ENCODE measurements at regions not wholly inside any gene's neighbourhood (a gene's known extent, or its start where the extent isn't known, plus 50 kb on each side); places are given as distances from the start of the nearest gene placed in this dataset.
"Not testable (repeated sequence)": the region's sequence is repeated elsewhere in the genome, so short reads cannot be mapped to it uniquely, and the experiment has no call there.

GRCh38 chr1:234823191-234824176, 213.5 kb upstream of the IRF2BP2 start:
- Mint-ChIP-seq H3K27me3 (ENCODE audit: insufficient read depth, low read depth) (peaks cover 2% of the 10 kb centered on the region), H3K9me3 (peaks cover 2% of the 10 kb centered on the region), H3K4me1 (peaks cover 8% of the 10 kb centered on the region), H3K36me3 (no peaks in the 10 kb centered on the region), H3K4me3 (no peak overlapping the region), H3K27ac (no peak overlapping the region)
- Histone ChIP-seq H3K4me3 (no peak overlapping the region), H3K4me2 (no peak overlapping the region), H3K4me1 (no peaks in the 10 kb centered on the region), H3K27me3 (no peaks in the 10 kb centered on the region), H3F3A (ENCODE audit: low read depth) (no peaks in the 10 kb centered on the region), H3K27ac (no peak overlapping the region), H3K36me3 (no peaks in the 10 kb centered on the region), H2AFZ (replicated peaks) (no peak overlapping the region), H3K9ac (no peak overlapping the region), H3K79me2 (ENCODE audit: low read depth) (no peaks in the 10 kb centered on the region), H4K20me1 (ENCODE audit: low read depth) (no peaks in the 10 kb centered on the region), H3K9me3 (ENCODE audit: low read depth) (no peaks in the 10 kb centered on the region)
- TF ChIP-seq CTCF (IDR thresholded peaks at IDR 0.05): no peak
- TF ChIP-seq EZH2phosphoT487 (IDR thresholded peaks at IDR 0.05): no peak
- no peak for TF ChIP-seq EZH2 (IDR thresholded peaks at IDR 0.05)
- DNase-seq (ENCODE audit: low spot score): no peak

- no peaks in the 10 kb centered on the region for H3K27me3 ChIP-seq
- DNase-seq (ENCODE audit: low spot score): no peak
- H4K20me1 ChIP-seq (ENCODE audit: low read depth): no peaks in the 10 kb centered on the region
- TF ChIP-seq EZH2 (IDR thresholded peaks at IDR 0.05) (no peak), CTCF (IDR thresholded peaks at IDR 0.05) (no peak), EZH2phosphoT487 (IDR thresholded peaks at IDR 0.05) (no peak)
- peaks cover 8% of the 10 kb centered on the region for H3K4me1 Mint-ChIP-seq
- no peak overlapping the region for H2AFZ ChIP-seq (replicated peaks)
- no peaks in the 10 kb centered on the region for H3F3A ChIP-seq (ENCODE audit: low read depth)
- no peaks in the 10 kb centered on the region for H3K79me2 ChIP-seq (ENCODE audit: low read depth)
- H3K36me3 ChIP-seq: no peaks in the 10 kb centered on the region
- no peak overlapping the region for H3K9ac ChIP-seq
- no peaks in the 10 kb centered on the region for H3K36me3 Mint-ChIP-seq
- no peak overlapping the region for H3K4me3 ChIP-seq
- H3K4me1 ChIP-seq: no peaks in the 10 kb centered on the region
- peaks cover 2% of the 10 kb centered on the region for H3K27me3 Mint-ChIP-seq (ENCODE audit: insufficient read depth, low read depth)
- H3K4me2 ChIP-seq: no peak overlapping the region
- H3K27ac ChIP-seq: no peak overlapping the region
- no peak overlapping the region for H3K4me3 Mint-ChIP-seq
- H3K27ac Mint-ChIP-seq: no peak overlapping the region
- no peaks in the 10 kb centered on the region for H3K9me3 ChIP-seq (ENCODE audit: low read depth)
- H3K9me3 Mint-ChIP-seq: no peaks in the 10 kb centered on the region
Observed at GRCh38 chr1:234821840-234822239, 211.9 kb upstream of the IRF2BP2 start.

GRCh38 chr1:234820597-234820996, 210.6 kb upstream of the IRF2BP2 start:
- H3K4me1 Mint-ChIP-seq: peaks cover 6% of the 10 kb centered on the region
- H3K27me3 Mint-ChIP-seq (ENCODE audit: insufficient read depth, low read depth): peaks cover 2% of the 10 kb centered on the region
- H3K27ac Mint-ChIP-seq: no peak overlapping the region

DNA sequence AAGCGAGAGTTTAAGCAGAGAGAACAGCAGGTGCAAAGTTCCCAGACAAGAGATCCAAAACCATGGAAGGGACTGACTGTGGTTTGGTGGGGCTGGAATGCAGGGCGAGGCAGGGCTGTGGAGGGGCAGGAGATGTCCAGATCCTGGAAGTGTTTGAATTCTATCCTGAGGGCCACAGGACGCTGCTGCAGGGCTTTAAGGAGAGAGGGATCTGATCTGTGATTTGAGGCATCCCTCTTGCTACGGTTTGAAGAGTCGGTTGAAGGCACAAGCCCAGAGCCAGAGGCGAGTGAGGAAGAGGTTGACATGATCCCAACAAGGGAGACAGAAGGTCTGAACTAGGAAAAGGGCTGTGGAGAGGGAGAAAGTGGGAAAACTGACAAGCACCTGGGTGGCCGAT, 209.9 kb upstream of the IRF2BP2 start:
- H3K9me3 Mint-ChIP-seq; H3K9me3 ChIP-seq (ENCODE audit: low read depth); H3K4me2 ChIP-seq; H3K36me3 Mint-ChIP-seq; H3K4me1 Mint-ChIP-seq; H2AFZ ChIP-seq (replicated peaks); H3K27me3 ChIP-seq; H4K20me1 ChIP-seq (ENCODE audit: low read depth); H3F3A ChIP-seq (ENCODE audit: low read depth); H3K4me1 ChIP-seq; H3K36me3 ChIP-seq; DNase-seq (ENCODE audit: low spot score); H3K4me3 ChIP-seq; H3K79me2 ChIP-seq (ENCODE audit: low read depth); H3K27me3 Mint-ChIP-seq (ENCODE audit: insufficient read depth, low read depth); H3K27ac ChIP-seq; H3K4me3 Mint-ChIP-seq; H3K9ac ChIP-seq; H3K27ac Mint-ChIP-seq: not testable (repeated sequence)

More at GRCh38 chr1:234820597-234820996, 210.6 kb upstream of the IRF2BP2 start:
- Mint-ChIP-seq H3K4me3 (no peak overlapping the region), H3K36me3 (no peaks in the 10 kb centered on the region), H3K9me3 (no peaks in the 10 kb centered on the region)
- TF ChIP-seq CTCF (IDR thresholded peaks at IDR 0.05): no peak
- no peak for TF ChIP-seq EZH2 (IDR thresholded peaks at IDR 0.05)
- TF ChIP-seq EZH2phosphoT487 (IDR thresholded peaks at IDR 0.05): no peak
- Histone ChIP-seq H3K4me3 (no peak overlapping the region), H3K79me2 (ENCODE audit: low read depth) (no peaks in the 10 kb centered on the region), H3K4me1 (no peaks in the 10 kb centered on the region), H3K9ac (no peak overlapping the region), H3F3A (ENCODE audit: low read depth) (no peaks in the 10 kb centered on the region), H3K4me2 (no peak overlapping the region), H2AFZ (replicated peaks) (no peak overlapping the region), H3K9me3 (ENCODE audit: low read depth) (no peaks in the 10 kb centered on the region), H3K36me3 (no peaks in the 10 kb centered on the region), H3K27me3 (no peaks in the 10 kb centered on the region), H4K20me1 (ENCODE audit: low read depth) (no peaks in the 10 kb centered on the region), H3K27ac (no peak overlapping the region)
- DNase-seq (ENCODE audit: low spot score): no peak

DNA sequence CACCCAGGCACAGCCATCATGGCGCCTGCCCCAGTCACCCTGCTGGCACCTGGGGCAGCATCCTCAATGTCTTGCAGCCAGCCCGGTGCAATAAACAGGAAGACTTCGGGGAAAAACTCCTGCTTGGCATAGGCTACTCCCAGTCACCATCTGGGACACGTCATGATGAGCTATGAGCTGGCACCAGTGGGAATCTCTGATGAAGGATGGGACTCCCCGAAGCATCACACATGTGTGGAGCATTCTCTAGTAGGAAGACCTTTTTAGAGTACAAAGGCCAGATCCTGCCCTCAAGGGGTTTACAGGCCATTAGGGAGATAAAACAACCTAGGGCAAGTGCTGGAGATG, 208.0 kb upstream of the IRF2BP2 start:
- DNase-seq (ENCODE audit: low spot score); H3K9ac ChIP-seq; H3F3A ChIP-seq (ENCODE audit: low read depth); H3K27ac ChIP-seq; H3K79me2 ChIP-seq (ENCODE audit: low read depth); H3K9me3 Mint-ChIP-seq; H3K27ac Mint-ChIP-seq; H3K4me1 ChIP-seq; H3K27me3 ChIP-seq; H3K9me3 ChIP-seq (ENCODE audit: low read depth); H2AFZ ChIP-seq (replicated peaks); H3K4me1 Mint-ChIP-seq; H3K36me3 ChIP-seq; H3K4me3 ChIP-seq; H3K4me3 Mint-ChIP-seq; H3K4me2 ChIP-seq; H3K27me3 Mint-ChIP-seq (ENCODE audit: insufficient read depth, low read depth); H3K36me3 Mint-ChIP-seq; H4K20me1 ChIP-seq (ENCODE audit: low read depth): not testable (repeated sequence)

Data from neural progenitor cell (in vitro differentiated cells).